ENCODE measurements at regions not wholly inside any gene's neighbourhood (a gene's known extent, or its start where the extent isn't known, plus 50 kb on each side); places are given as distances from the start of the nearest gene placed in this dataset.

- DNase-seq, result peak; percentile 15
Observed at GRCh38 chr1:98813738-98814309, 152.3 kb downstream of the SNX7 start.

- no peak for DNase-seq
Observed at GRCh38 chr1:98817821-98818220, 156.3 kb downstream of the SNX7 start.

- DNase-seq, result no peak
Observed at GRCh38 chr1:98821379-98821778, 159.9 kb downstream of the SNX7 start.

GRCh38 chr1:98824736-98825135, 163.2 kb downstream of the SNX7 start:
- no peak for DNase-seq

GRCh38 chr1:98827041-98827440, 165.5 kb downstream of the SNX7 start:
- no peak for DNase-seq

GRCh38 chr1:98839840-98840239, 164.8 kb downstream of the PLPPR5 start:
- peak; percentile 16 for DNase-seq
